MM.1S (cell line): ENCODE measurements at regions not wholly inside any gene's neighbourhood (a gene's known extent, or its start where the extent isn't known, plus 50 kb on each side); places are given as distances from the start of the nearest gene placed in this dataset.

Experiments used
- DNase-seq: peaks from one replicate; pipeline ENCODE4 v3.0.0-alpha.2; 2015
- H2AFZ ChIP-seq: fragments of 300-600 bp; sonication (generic); 2 replicates; pipeline ENCODE4 v1.6.0; 2016; ENCODE audit warnings: antibody characterized with exemption, low read length
- H3F3A ChIP-seq: fragments of 300-600 bp; sonication (generic); 2 replicates; pipeline ENCODE4 v1.6.1; 2016; ENCODE audit warnings: mild to moderate bottlenecking, antibody characterized with exemption, low read length, moderate library complexity, mixed read lengths; ENCODE audit not compliant: insufficient read depth
- H3K27ac ChIP-seq: fragments of 300-600 bp; sonication (generic); 2 replicates; pipeline ENCODE4 v1.5.1; 2016; ENCODE audit warnings: mild to moderate bottlenecking, low read length
- H3K27me3 ChIP-seq: fragments of 300-600 bp; sonication (generic); replicated peaks from 2 replicates; pipeline ENCODE4 v1.6.0; 2016; ENCODE audit warnings: low read length; ENCODE audit not compliant: insufficient read depth
- H3K36me3 ChIP-seq: fragments of 300-600 bp; sonication (generic); replicated peaks from 2 replicates; pipeline ENCODE4 v1.6.1; 2016; ENCODE audit warnings: mild to moderate bottlenecking, low read length, mixed read lengths; ENCODE audit not compliant: insufficient read depth
- H3K4me1 ChIP-seq: fragments of 300-600 bp; sonication (generic); 2 replicates; pipeline ENCODE4 v1.6.1; 2016; ENCODE audit warnings: low read length, mixed read lengths
- H3K4me2 ChIP-seq: fragments of 300-600 bp; sonication (generic); 2 replicates; pipeline ENCODE4 v1.6.0; 2016; ENCODE audit warnings: low read depth, low read length
- H3K4me3 ChIP-seq: fragments of 300-600 bp; sonication (generic); 2 replicates; pipeline ENCODE4 v1.5.1; 2016; ENCODE audit warnings: low read length, mixed read lengths
- H3K79me2 ChIP-seq: fragments of 300-600 bp; sonication (generic); 2 replicates; pipeline ENCODE4 v1.6.1; 2016; ENCODE audit warnings: mixed run types, low read length, mixed read lengths
- H3K9ac ChIP-seq: fragments of 300-600 bp; sonication (generic); 2 replicates; pipeline ENCODE4 v1.6.1; 2016; ENCODE audit warnings: low read length, mixed read lengths
- H3K9me2 ChIP-seq: fragments of 300-600 bp; sonication (generic); replicated peaks from 2 replicates; pipeline ENCODE4 v1.6.1; 2016; ENCODE audit warnings: mild to moderate bottlenecking, low read length, mixed read lengths; ENCODE audit not compliant: insufficient read depth
- H3K9me3 ChIP-seq: fragments of 300-600 bp; sonication (generic); replicated peaks from 2 replicates; pipeline ENCODE4 v1.6.1; 2016; ENCODE audit warnings: mild to moderate bottlenecking, low read length, mixed read lengths; ENCODE audit not compliant: insufficient read depth
- H4K20me1 ChIP-seq: fragments of 300-600 bp; sonication (generic); 2 replicates; pipeline ENCODE4 v1.6.1; 2016; ENCODE audit warnings: mild to moderate bottlenecking, low read length, moderate library complexity, mixed read lengths; ENCODE audit not compliant: insufficient read depth
- EZH2 ChIP-seq: fragments of 300-600 bp; sonication (generic); optimal IDR thresholded peaks from 2 replicates; pipeline ENCODE3; 2017; ENCODE audit warnings: low read depth, mild to moderate bottlenecking, antibody characterized with exemption, low read length, mixed read lengths
- EZH2phosphoT487 ChIP-seq: fragments of 300-600 bp; sonication (generic); IDR thresholded peaks from 2 replicates; pipeline ENCODE4 v1.6.1; 2018; ENCODE audit warnings: antibody characterized with exemption, low read length
- TF ChIP-seq, protein P1 (sequence below): fragments of 300-600 bp; sonication (generic); IDR thresholded peaks from 2 replicates; pipeline ENCODE4 v1.5.1; 2016; ENCODE audit warnings: antibody characterized with exemption, low read length, mixed read lengths

DNA sequence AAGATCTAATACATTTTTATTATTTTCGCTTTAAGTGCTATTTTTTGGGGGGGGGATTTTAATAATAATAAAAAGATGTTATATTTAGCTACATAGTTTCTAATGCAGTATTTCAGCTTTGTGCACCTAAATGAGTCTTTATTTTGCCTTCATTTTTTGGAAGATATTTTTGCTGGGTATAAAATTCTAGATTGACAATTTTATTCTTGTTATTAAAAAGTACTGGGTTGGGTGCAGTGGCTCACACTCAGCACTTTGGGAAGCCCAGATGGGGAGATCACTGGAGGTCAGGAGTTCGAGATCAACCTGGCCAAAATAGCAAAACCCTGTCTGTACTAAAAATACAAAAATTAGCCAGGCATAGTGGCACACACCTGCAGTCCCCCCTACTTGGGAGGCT, 173.6 kb downstream of the SLC15A5 start:
- no peak for DNase-seq
- Histone ChIP-seq H3K9me3 (no peaks in the 10 kb centered on the region), H3F3A (no peaks in the 10 kb centered on the region), H3K4me2 (no peak overlapping the region), H3K27ac (no peak overlapping the region), H4K20me1 (no peaks in the 10 kb centered on the region), H3K4me1 (no peaks in the 10 kb centered on the region), H3K27me3 (no peaks in the 10 kb centered on the region), H3K36me3 (no peaks in the 10 kb centered on the region), H3K4me3 (no peak overlapping the region), H3K9ac (no peak overlapping the region), H2AFZ (no peak overlapping the region), H3K9me2 (no peaks in the 10 kb centered on the region), H3K79me2 (no peaks in the 10 kb centered on the region)
- TF ChIP-seq, protein P1, sequence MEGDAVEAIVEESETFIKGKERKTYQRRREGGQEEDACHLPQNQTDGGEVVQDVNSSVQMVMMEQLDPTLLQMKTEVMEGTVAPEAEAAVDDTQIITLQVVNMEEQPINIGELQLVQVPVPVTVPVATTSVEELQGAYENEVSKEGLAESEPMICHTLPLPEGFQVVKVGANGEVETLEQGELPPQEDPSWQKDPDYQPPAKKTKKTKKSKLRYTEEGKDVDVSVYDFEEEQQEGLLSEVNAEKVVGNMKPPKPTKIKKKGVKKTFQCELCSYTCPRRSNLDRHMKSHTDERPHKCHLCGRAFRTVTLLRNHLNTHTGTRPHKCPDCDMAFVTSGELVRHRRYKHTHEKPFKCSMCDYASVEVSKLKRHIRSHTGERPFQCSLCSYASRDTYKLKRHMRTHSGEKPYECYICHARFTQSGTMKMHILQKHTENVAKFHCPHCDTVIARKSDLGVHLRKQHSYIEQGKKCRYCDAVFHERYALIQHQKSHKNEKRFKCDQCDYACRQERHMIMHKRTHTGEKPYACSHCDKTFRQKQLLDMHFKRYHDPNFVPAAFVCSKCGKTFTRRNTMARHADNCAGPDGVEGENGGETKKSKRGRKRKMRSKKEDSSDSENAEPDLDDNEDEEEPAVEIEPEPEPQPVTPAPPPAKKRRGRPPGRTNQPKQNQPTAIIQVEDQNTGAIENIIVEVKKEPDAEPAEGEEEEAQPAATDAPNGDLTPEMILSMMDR: no peak
- no peak for TF ChIP-seq EZH2
- TF ChIP-seq EZH2phosphoT487: no peak

DNA sequence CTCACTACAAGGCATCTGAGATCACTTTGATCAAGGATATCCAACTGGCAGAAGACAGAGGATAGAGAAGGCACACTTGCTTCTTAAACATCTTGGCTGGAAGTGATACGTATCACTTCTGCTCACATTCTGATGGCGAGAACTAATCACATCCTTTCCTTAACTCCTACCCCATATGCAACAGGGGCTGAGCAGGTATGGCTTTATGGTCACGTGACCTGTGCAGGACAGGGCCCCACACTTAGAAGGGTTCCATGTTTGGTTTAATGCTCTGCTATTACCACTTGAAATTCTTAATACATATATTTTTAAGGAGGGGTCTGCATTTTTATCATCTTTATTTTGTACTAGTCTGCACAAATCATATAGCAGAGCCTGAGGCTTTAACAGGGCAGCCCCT, 177.3 kb downstream of the SLC15A5 start:
- H3K4me2 ChIP-seq: no peak overlapping the region
- H3K9me3 ChIP-seq: no peaks in the 10 kb centered on the region
- H2AFZ ChIP-seq: no peak overlapping the region
- DNase-seq: no peak
- no peaks in the 10 kb centered on the region for H3K36me3 ChIP-seq
- H3K9ac ChIP-seq: no peak overlapping the region
- H3K4me3 ChIP-seq: no peak overlapping the region
- H3K79me2 ChIP-seq: no peaks in the 10 kb centered on the region
- TF ChIP-seq EZH2phosphoT487: no peak
- no peak for TF ChIP-seq EZH2
- no peaks in the 10 kb centered on the region for H3K9me2 ChIP-seq
- no peaks in the 10 kb centered on the region for H3K4me1 ChIP-seq
- no peaks in the 10 kb centered on the region for H3F3A ChIP-seq
- no peak overlapping the region for H3K27ac ChIP-seq
- no peaks in the 10 kb centered on the region for H3K27me3 ChIP-seq
- H4K20me1 ChIP-seq: no peaks in the 10 kb centered on the region

DNA sequence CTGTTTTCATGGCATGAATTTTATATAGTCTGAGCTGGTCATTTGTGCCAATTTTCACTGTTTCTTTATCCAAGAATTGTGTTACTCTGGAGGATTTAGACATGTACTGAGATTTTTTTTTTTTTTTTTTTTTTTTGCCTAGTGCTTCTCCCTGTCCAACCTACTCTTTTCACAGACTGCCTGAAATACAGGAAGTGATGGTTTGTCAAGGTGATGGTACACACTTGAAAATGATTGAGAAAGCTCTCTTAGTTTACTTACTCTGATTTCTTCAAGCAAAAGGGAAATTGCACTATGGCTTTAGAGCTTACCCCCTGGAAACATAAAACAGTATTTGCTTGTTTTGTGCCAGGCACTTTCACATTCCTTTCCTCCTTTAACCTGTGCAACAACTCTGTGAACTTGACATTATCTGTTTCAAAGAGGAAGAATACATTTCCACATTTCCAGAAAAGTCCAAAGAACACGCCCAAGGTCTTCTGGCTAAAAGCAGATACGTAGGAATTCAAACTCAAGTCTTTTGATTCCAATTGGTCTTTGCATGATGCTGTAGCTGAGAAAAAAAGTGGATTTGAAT, 181.1 kb downstream of the SLC15A5 start:
- no peaks in the 10 kb centered on the region for H3K4me1 ChIP-seq
- DNase-seq: no peak
- H3K9me3 ChIP-seq: no peaks in the 10 kb centered on the region
- H3K27me3 ChIP-seq: no peaks in the 10 kb centered on the region
- H2AFZ ChIP-seq: no peak overlapping the region
- H3K36me3 ChIP-seq: no peaks in the 10 kb centered on the region
- no peak overlapping the region for H3K27ac ChIP-seq
- H3K4me2 ChIP-seq: no peak overlapping the region
- TF ChIP-seq EZH2: no peak
- TF ChIP-seq, protein P1: no peak
- TF ChIP-seq EZH2phosphoT487: no peak
- H3K9me2 ChIP-seq: no peaks in the 10 kb centered on the region
- no peaks in the 10 kb centered on the region for H3F3A ChIP-seq
- no peaks in the 10 kb centered on the region for H4K20me1 ChIP-seq
- no peak overlapping the region for H3K4me3 ChIP-seq
- no peak overlapping the region for H3K9ac ChIP-seq
- H3K79me2 ChIP-seq: no peaks in the 10 kb centered on the region

DNA sequence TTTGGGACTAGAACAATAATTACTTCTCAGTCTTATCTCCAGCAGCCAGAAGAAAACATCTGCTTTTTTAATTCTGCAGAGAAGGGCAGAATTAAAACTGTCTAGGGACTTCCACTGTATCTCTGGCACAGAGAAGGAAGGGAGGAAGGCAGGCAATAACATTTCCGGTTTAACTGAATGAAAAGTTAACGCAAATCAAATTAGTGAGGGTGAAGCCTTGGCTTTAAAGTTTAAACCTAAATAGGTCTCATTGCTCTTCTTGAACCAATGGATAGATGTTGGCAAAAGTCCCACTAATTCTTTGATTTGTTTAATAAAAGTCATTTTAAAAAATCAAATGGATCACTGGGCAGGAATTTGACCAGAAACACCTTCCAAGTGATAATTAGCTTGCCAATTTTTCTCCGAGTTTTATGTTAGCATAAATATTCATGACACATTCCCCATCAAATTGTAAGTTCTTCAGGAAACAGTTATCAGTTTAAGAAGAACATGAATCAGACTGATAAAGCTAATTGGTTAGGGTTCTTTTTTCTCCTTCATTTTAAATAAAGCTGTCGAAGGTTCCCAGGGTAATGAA, 181.9 kb downstream of the SLC15A5 start:
- no peak overlapping the region for H3K4me3 ChIP-seq
- H3K27ac ChIP-seq: no peak overlapping the region
- no peak for TF ChIP-seq EZH2phosphoT487
- no peaks in the 10 kb centered on the region for H3K9me2 ChIP-seq
- no peaks in the 10 kb centered on the region for H3K9me3 ChIP-seq
- no peaks in the 10 kb centered on the region for H3K79me2 ChIP-seq
- no peak for DNase-seq
- no peaks in the 10 kb centered on the region for H3K4me1 ChIP-seq
- no peak overlapping the region for H3K9ac ChIP-seq
- no peaks in the 10 kb centered on the region for H3F3A ChIP-seq
- no peaks in the 10 kb centered on the region for H4K20me1 ChIP-seq
- H3K27me3 ChIP-seq: no peaks in the 10 kb centered on the region
- no peak overlapping the region for H3K4me2 ChIP-seq
- no peak overlapping the region for H2AFZ ChIP-seq
- H3K36me3 ChIP-seq: no peaks in the 10 kb centered on the region
